ENCODE measurements at regions not wholly inside any gene's neighbourhood (a gene's known extent, or its start where the extent isn't known, plus 50 kb on each side); places are given as distances from the start of the nearest gene placed in this dataset.

DNA sequence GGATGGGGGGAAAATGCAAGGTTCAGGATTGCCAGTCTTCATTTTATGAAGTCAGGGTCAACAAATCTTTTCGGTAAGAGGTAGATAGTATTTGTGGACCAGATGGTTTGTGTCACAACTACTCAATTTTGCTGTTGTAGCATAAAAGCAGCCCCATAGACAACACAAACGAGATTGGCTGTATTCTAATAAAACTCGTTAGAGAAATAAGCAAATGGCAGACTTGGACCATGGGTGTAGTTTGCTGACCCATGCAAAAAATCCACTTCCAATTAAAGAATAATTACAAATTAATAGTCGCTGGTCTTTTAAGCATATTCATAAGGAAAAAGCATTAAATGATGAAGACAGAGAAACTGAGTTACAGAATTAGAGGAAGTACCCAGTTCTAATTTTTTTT is 247.1 kb downstream of the CRPPA start:
- no peaks in the 10 kb centered on the region for H3K36me3 ChIP-seq (ENCODE audit: insufficient read depth, low read length, poor library complexity, severe bottlenecking)
- TF ChIP-seq EZH2 (IDR thresholded peaks at IDR 0.05; ENCODE audit: borderline replicate concordance, low read depth, low read length, poor library complexity, severe bottlenecking) (no peak), CTCF (conservative IDR thresholded peaks at IDR 0.05; ENCODE audit: low read depth, low read length) (no peak)
- no peak overlapping the region for H3K4me3 ChIP-seq (ENCODE audit: low read depth, low read length, poor library complexity, severe bottlenecking)
- no peaks in the 10 kb centered on the region for H3K27me3 ChIP-seq (replicated peaks; ENCODE audit: insufficient read depth, low read depth, low read length, poor library complexity)
- intact Hi-C loops (cut with micrococcal nuclease; ENCODE audit: unreplicated experiment), result no loop called here
- DNase-seq (ENCODE audit: low spot score), result no peak
- no peaks in the 10 kb centered on the region for H3K9me3 ChIP-seq (ENCODE audit: low read depth, low read length, poor library complexity, severe bottlenecking)
- H3K4me1 ChIP-seq (ENCODE audit: insufficient read depth, low read length, poor library complexity, severe bottlenecking), result no peaks in the 10 kb centered on the region
- CTCF ChIA-PET, result no interaction called here
- POLR2A ChIA-PET (ENCODE audit: low non-redundant PET), result no interaction called here
- no peak overlapping the region for H3K27ac ChIP-seq (ENCODE audit: low read depth, low read length, poor library complexity, severe bottlenecking)
- no TSS peak for BruUV-seq (replicated peaks)

DNA sequence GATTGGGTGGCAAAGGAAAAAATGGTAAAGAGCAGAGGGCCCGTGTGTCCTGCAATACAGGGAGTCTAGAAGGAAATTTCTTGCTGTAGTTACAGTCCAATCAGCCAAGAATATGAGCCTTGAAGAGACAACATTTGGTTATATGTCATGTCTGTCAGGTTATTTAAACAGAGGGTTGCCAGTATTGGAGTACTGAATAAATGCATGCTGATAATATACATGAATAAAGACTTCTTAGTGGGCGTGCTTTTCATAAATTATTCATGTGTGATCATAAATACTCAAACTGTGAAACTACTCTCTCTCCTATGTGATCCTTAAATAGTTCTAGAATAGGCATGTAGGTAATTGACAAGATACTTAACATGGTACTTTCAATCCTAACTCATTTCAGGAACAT is 249.0 kb downstream of the CRPPA start:
- Histone ChIP-seq H3K4me3 (ENCODE audit: low read depth, low read length, poor library complexity, severe bottlenecking) (no peak overlapping the region), H3K4me1 (ENCODE audit: insufficient read depth, low read length, poor library complexity, severe bottlenecking) (no peaks in the 10 kb centered on the region), H3K9me3 (ENCODE audit: low read depth, low read length, poor library complexity, severe bottlenecking) (no peaks in the 10 kb centered on the region), H3K36me3 (ENCODE audit: insufficient read depth, low read length, poor library complexity, severe bottlenecking) (no peaks in the 10 kb centered on the region), H3K27ac (ENCODE audit: low read depth, low read length, poor library complexity, severe bottlenecking) (no peak overlapping the region), H3K27me3 (replicated peaks; ENCODE audit: insufficient read depth, low read depth, low read length, poor library complexity) (no peaks in the 10 kb centered on the region)
- ChIA-PET CTCF (no interaction called here), POLR2A (ENCODE audit: low non-redundant PET) (no interaction called here)
- no peak for TF ChIP-seq CTCF (conservative IDR thresholded peaks at IDR 0.05; ENCODE audit: low read depth, low read length)
- TF ChIP-seq EZH2 (IDR thresholded peaks at IDR 0.05; ENCODE audit: borderline replicate concordance, low read depth, low read length, poor library complexity, severe bottlenecking), result no peak
- no peak for DNase-seq (ENCODE audit: low spot score)
- intact Hi-C loops (cut with micrococcal nuclease; ENCODE audit: unreplicated experiment), result no loop called here
- no TSS peak for BruUV-seq (replicated peaks)

DNA sequence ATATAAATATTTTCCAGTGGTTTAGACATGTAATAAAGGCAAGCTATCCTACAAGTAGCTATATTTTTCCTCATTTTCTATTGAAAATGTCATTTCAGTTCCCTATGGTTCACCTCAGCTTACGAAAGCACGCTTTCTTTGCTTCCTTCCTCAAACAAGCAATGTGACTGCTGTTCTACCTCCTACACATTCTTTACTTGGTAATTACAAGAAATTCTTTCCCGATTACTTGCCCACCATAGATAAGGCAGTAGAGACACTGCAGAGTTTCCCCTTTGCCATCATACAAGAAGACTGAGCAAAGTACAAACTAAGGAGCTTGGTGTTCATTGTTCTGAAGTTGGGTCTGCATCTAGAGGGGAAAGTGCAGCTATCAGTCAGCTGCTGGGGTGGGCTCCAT is 249.4 kb downstream of the CRPPA start:
- DNase-seq (ENCODE audit: low spot score), result peak; percentile 2
- H3K27me3 ChIP-seq (replicated peaks; ENCODE audit: insufficient read depth, low read depth, low read length, poor library complexity), result no peaks in the 10 kb centered on the region
- H3K4me1 ChIP-seq (ENCODE audit: insufficient read depth, low read length, poor library complexity, severe bottlenecking), result no peaks in the 10 kb centered on the region
- ChIA-PET CTCF (no interaction called here), POLR2A (ENCODE audit: low non-redundant PET) (no interaction called here)
- H3K27ac ChIP-seq (ENCODE audit: low read depth, low read length, poor library complexity, severe bottlenecking), result no peak overlapping the region
- no peaks in the 10 kb centered on the region for H3K9me3 ChIP-seq (ENCODE audit: low read depth, low read length, poor library complexity, severe bottlenecking)
- H3K4me3 ChIP-seq (ENCODE audit: low read depth, low read length, poor library complexity, severe bottlenecking), result no peak overlapping the region
- no peak for TF ChIP-seq CTCF (conservative IDR thresholded peaks at IDR 0.05; ENCODE audit: low read depth, low read length)
- TF ChIP-seq EZH2 (IDR thresholded peaks at IDR 0.05; ENCODE audit: borderline replicate concordance, low read depth, low read length, poor library complexity, severe bottlenecking), result no peak
- no peaks in the 10 kb centered on the region for H3K36me3 ChIP-seq (ENCODE audit: insufficient read depth, low read length, poor library complexity, severe bottlenecking)
- intact Hi-C loops (cut with micrococcal nuclease; ENCODE audit: unreplicated experiment), result no loop called here
- no TSS peak for BruUV-seq (replicated peaks)

Data from A673 (cell line).